ENCODE measurements at regions not wholly inside any gene's neighbourhood (a gene's known extent, or its start where the extent isn't known, plus 50 kb on each side); places are given as distances from the start of the nearest gene placed in this dataset.

- POLR2A ChIA-PET: interaction anchor here (0.5 to 1.0 kb wide), 3 partner anchors 60 to 865 kb away, joined by 3 to 5 read pairs (median 3); no protein-coding TSS in a partner anchor
- BruUV-seq (replicated peaks): TSS peak; percentile 32
- H3K4me1 Mint-ChIP-seq (ENCODE audit: low read depth, unreplicated experiment): peaks cover 49% of the 10 kb centered on the region
These were observed 151.3 kb upstream of the LPP start for GRCh38 chr3:188002626-188003138.

GRCh38 chr3:188003188-188004171 is 150.5 kb upstream of the LPP start:
- CTCF ChIA-PET: no interaction called here
- Histone ChIP-seq H3K27me3 (replicated peaks; ENCODE audit: control insufficient read depth, insufficient read depth, low read length) (no peaks in the 10 kb centered on the region), H3K9me3 (0 out of 2 replicates have a peak, but pooled peaks cover 2% of the 10 kb centered on the region), H3K36me3 (ENCODE audit: control insufficient read depth, insufficient read depth, low read length) (no peaks in the 10 kb centered on the region), H3K4me1 (peaks cover 34% of the 10 kb centered on the region), H3K4me3 (ENCODE audit: low read depth, low read length) (peak overlapping the region; percentile 24)
- Mint-ChIP-seq H3K27me3 (ENCODE audit: insufficient read depth, unreplicated experiment) (no peaks in the 10 kb centered on the region), H3K9me3 (ENCODE audit: unreplicated experiment) (peaks cover 8% of the 10 kb centered on the region), H3K4me3 (ENCODE audit: unreplicated experiment) (peak overlapping the region; percentile 63), H3K27ac (ENCODE audit: unreplicated experiment) (peak overlapping the region; percentile 72), H3K4me1 (ENCODE audit: low read depth, unreplicated experiment) (peaks cover 41% of the 10 kb centered on the region), H3K36me3 (ENCODE audit: insufficient read depth, unreplicated experiment) (no peaks in the 10 kb centered on the region)
- no TSS peak for BruUV-seq (replicated peaks)
- no peak for TF ChIP-seq CTCF (IDR thresholded peaks at IDR 0.05; ENCODE audit: insufficient read depth in 1 of 2, low read depth in 1 of 2, low read length in 1 of 2, severe bottlenecking in 1 of 2, unreplicated experiment in 1 of 2)
- POLR2A ChIA-PET: interaction anchor here (0.6 to 1.0 kb wide), 3 partner anchors 61 to 267 kb away, joined by 3 to 5 read pairs (median 3); no protein-coding TSS in a partner anchor
- peak; percentile 58 to 60 for DNase-seq
- intact Hi-C loops (cut with micrococcal nuclease; ENCODE audit: unreplicated experiment): loop anchor here (1.0 to 2.0 kb wide), 2 partner anchors 17 to 33 kb away; no protein-coding TSS in a partner anchor

More at GRCh38 chr3:188002626-188003138, 151.3 kb upstream of the LPP start:
- Histone ChIP-seq H3K4me3 (ENCODE audit: low read depth, low read length) (peak overlapping the region; percentile 24; the same call in 1 of the 2 replicates), H3K9me3 (0 out of 2 replicates have a peak, but pooled peaks cover 2% of the 10 kb centered on the region), H3K36me3 (ENCODE audit: control insufficient read depth, insufficient read depth, low read length) (no peaks in the 10 kb centered on the region), H3K27me3 (replicated peaks; ENCODE audit: control insufficient read depth, insufficient read depth, low read length) (no peaks in the 10 kb centered on the region), H3K4me1 (peaks cover 42% of the 10 kb centered on the region)
- no peak for TF ChIP-seq CTCF (IDR thresholded peaks at IDR 0.05; ENCODE audit: insufficient read depth in 1 of 2, low read depth in 1 of 2, low read length in 1 of 2, severe bottlenecking in 1 of 2, unreplicated experiment in 1 of 2)
- Mint-ChIP-seq H3K9me3 (ENCODE audit: unreplicated experiment) (peaks cover under 1% of the 10 kb centered on the region), H3K27me3 (ENCODE audit: insufficient read depth, unreplicated experiment) (no peaks in the 10 kb centered on the region), H3K4me3 (ENCODE audit: unreplicated experiment) (peak overlapping the region; percentile 63), H3K36me3 (ENCODE audit: insufficient read depth, unreplicated experiment) (no peaks in the 10 kb centered on the region), H3K27ac (ENCODE audit: unreplicated experiment) (peak overlapping the region; percentile 72)
- intact Hi-C loops (cut with micrococcal nuclease; ENCODE audit: unreplicated experiment): loop anchor here (1.0 to 2.0 kb wide), 2 partner anchors 18 to 34 kb away; no protein-coding TSS in a partner anchor
- DNase-seq: peak in 1 of 2 experiments; percentile 43
- CTCF ChIA-PET: no interaction called here

GRCh38 chr3:188006726-188007393 is 147.1 kb upstream of the LPP start:
- no peak for TF ChIP-seq CTCF (IDR thresholded peaks at IDR 0.05; ENCODE audit: insufficient read depth in 1 of 2, low read depth in 1 of 2, low read length in 1 of 2, severe bottlenecking in 1 of 2, unreplicated experiment in 1 of 2)
- H3K27ac Mint-ChIP-seq (ENCODE audit: unreplicated experiment): no peak overlapping the region
- peaks cover 32% of the 10 kb centered on the region for H3K4me1 Mint-ChIP-seq (ENCODE audit: low read depth, unreplicated experiment)
- no peak overlapping the region for H3K4me3 Mint-ChIP-seq (ENCODE audit: unreplicated experiment)
- H3K9me3 ChIP-seq: 0 out of 2 replicates have a peak, but pooled peaks cover 15% of the 10 kb centered on the region
- no peaks in the 10 kb centered on the region for H3K27me3 ChIP-seq (replicated peaks; ENCODE audit: control insufficient read depth, insufficient read depth, low read length)
- ChIA-PET CTCF (no interaction called here), POLR2A (no interaction called here)
- H3K27me3 Mint-ChIP-seq (ENCODE audit: insufficient read depth, unreplicated experiment): no peaks in the 10 kb centered on the region
- H3K36me3 Mint-ChIP-seq (ENCODE audit: insufficient read depth, unreplicated experiment): no peaks in the 10 kb centered on the region
- H3K9me3 Mint-ChIP-seq (ENCODE audit: unreplicated experiment): peaks cover 33% of the 10 kb centered on the region
- intact Hi-C loops (cut with micrococcal nuclease; ENCODE audit: unreplicated experiment): no loop called here
- no TSS peak for BruUV-seq (replicated peaks)
- no peak overlapping the region for H3K4me3 ChIP-seq (ENCODE audit: low read depth, low read length)
- peaks cover 31% of the 10 kb centered on the region for H3K4me1 ChIP-seq
- H3K36me3 ChIP-seq (ENCODE audit: control insufficient read depth, insufficient read depth, low read length): no peaks in the 10 kb centered on the region
- no peak for DNase-seq

Data from Caco-2 (cell line).